Epithelial cell of esophagus (primary cell): ENCODE measurements at regions not wholly inside any gene's neighbourhood (a gene's known extent, or its start where the extent isn't known, plus 50 kb on each side); places are given as distances from the start of the nearest gene placed in this dataset.

ENCODE experiments used
- DNase-seq: peaks from one replicate; pipeline ENCODE4 v3.0.0; 2010; ENCODE audit warnings: low read depth
- H3K4me3 ChIP-seq: 2 replicates; pipeline ENCODE4 v1.5.1; 2011; ENCODE audit warnings: mild to moderate bottlenecking, low read length, control low read depth
- CTCF ChIP-seq: IDR thresholded peaks from 2 replicates; pipeline ENCODE4 v1.5.1; 2011; ENCODE audit warnings: low read depth, mild to moderate bottlenecking, low read length, control low read depth, inconsistent platforms; ENCODE audit not compliant: insufficient read depth; ENCODE audit errors: missing control alignments

DNA sequence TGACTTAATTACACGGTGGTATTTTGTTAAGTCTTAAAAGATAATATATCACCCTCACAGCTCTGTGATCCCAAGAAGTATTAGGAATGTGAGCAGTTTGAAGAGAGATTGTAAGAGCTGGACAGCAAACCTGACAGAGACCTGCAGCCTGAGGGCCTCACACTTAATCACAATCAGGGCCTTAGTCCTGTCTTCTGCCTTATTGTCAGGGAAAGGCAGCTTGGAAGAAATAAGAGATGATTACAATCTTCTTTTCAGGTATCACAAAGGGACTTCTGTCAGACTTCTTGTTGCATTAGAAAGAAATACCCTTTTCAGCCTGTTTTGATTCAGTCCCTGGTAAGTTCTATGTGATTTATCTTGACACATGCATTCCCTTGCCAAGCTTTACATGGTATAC, 1433.8 kb upstream of the SLC39A10 start:
- no peak for TF ChIP-seq CTCF
- peak; percentile 1 for DNase-seq
- no peak overlapping the region for H3K4me3 ChIP-seq

DNA sequence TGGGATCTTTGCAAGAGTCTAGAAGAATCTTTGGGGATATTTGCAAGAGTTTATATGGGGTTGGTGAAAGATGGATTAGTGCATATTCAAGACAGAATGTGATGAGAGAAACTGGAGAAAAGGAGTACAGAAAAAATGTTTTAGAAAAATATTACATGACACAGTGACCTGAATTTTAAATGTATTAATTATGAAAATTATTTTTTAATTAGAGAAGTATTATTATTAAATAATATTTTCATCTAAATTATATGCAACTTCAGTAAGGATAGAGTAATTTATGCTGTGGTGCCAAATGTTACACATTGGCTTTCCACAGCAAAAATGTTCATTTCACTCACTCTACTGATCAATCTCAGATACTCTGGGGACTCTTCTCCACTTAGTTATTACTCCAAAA, 1442.8 kb upstream of the SLC39A10 start:
- no peak overlapping the region for H3K4me3 ChIP-seq
- TF ChIP-seq CTCF: no peak
- DNase-seq: no peak

GRCh38 chr2:194205568-194206227, 1451.3 kb upstream of the SLC39A10 start:
- no peak overlapping the region for H3K4me3 ChIP-seq
- TF ChIP-seq CTCF: no peak
- DNase-seq: no peak

GRCh38 chr2:194203898-194204297, 1453.1 kb upstream of the SLC39A10 start:
- DNase-seq: peak; percentile 69
- H3K4me3 ChIP-seq: no peak overlapping the region
- no peak for TF ChIP-seq CTCF

GRCh38 chr2:194182888-194183287, 1474.1 kb upstream of the SLC39A10 start:
- no peak for TF ChIP-seq CTCF
- no peak for DNase-seq
- H3K4me3 ChIP-seq: no peak overlapping the region

GRCh38 chr2:194176134-194176533, 1480.9 kb upstream of the SLC39A10 start:
- no peak for DNase-seq
- H3K4me3 ChIP-seq: no peak overlapping the region
- TF ChIP-seq CTCF: no peak

DNA sequence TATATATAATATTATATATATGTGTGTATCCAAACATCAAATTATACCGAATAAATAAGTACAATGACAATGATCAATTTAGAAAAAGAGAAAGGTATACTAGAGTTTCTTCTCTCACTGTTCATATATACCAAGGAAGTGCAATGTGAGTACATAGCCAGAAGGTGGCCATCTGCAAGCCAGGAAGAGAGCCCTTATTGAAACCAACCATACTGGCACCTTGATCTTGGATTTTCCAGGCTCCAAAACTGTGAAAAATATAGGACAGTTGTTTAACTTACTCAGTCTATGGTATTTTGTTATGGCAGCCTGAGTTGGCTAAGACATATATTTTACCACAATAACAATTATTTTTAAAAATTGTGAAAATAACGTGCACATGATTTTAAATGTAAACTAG, 1490.2 kb upstream of the SLC39A10 start:
- peak; percentile 84 for TF ChIP-seq CTCF
- H3K4me3 ChIP-seq: no peak overlapping the region
- peak; percentile 61 for DNase-seq
